HFF-Myc (cell line): ENCODE measurements at regions not wholly inside any gene's neighbourhood (a gene's known extent, or its start where the extent isn't known, plus 50 kb on each side); places are given as distances from the start of the nearest gene placed in this dataset.

Experiments used
- DNase-seq: peaks from one replicate; pipeline ENCODE4 v3.0.0-alpha.2; 2011; ENCODE audit warnings: low read depth; ENCODE audit errors: extremely low read depth
- H3K4me3 ChIP-seq: replicated peaks from 2 replicates; pipeline ENCODE4 v1.5.1; 2011; ENCODE audit warnings: low read depth, mild to moderate bottlenecking, control low read depth, low read length
- TF ChIP-seq, protein P1 (sequence below): IDR thresholded peaks from 2 replicates; pipeline ENCODE4 v1.5.1; 2012; ENCODE audit warnings: mild to moderate bottlenecking, low read depth, low read length, control low read depth; ENCODE audit errors: missing control alignments

DNA sequence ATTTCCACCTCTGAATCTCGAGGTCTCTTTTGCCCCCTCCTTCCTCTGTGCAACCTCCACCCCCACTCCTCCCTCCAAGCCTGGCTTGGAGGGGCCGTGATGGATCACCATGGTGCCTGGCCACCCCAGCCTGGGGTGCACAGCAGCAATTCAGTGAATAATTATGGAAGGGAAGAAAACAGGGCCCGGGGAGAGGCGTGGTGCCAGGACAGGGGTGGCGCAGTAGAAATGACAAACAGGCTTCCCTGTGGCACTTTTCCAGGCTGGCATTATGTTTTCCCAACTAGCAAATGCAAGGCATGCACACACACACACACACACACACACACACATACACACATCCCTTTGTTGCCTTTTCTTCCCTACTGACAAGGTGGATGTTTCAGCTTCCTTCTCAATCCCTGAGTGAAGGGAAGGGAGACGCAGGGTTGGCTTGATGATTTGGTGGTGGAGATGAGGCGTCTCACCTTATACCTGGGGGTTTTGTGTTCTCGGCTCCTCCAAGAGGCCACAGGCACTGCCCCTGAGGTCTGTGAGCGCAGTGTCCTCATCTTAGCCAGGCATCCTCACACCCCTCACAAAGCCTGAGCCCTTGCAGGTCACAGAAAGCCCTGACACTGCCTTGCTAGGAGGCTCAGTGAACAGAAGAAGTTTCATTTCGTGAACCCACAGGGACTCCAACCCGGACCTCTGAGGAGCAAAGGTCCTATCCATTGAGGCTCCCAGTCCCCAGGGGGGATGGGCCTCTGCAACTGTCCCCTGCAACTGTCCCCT lies 215.8 kb downstream of the MATN1 start:
- DNase-seq: no peak
- TF ChIP-seq, protein P1, sequence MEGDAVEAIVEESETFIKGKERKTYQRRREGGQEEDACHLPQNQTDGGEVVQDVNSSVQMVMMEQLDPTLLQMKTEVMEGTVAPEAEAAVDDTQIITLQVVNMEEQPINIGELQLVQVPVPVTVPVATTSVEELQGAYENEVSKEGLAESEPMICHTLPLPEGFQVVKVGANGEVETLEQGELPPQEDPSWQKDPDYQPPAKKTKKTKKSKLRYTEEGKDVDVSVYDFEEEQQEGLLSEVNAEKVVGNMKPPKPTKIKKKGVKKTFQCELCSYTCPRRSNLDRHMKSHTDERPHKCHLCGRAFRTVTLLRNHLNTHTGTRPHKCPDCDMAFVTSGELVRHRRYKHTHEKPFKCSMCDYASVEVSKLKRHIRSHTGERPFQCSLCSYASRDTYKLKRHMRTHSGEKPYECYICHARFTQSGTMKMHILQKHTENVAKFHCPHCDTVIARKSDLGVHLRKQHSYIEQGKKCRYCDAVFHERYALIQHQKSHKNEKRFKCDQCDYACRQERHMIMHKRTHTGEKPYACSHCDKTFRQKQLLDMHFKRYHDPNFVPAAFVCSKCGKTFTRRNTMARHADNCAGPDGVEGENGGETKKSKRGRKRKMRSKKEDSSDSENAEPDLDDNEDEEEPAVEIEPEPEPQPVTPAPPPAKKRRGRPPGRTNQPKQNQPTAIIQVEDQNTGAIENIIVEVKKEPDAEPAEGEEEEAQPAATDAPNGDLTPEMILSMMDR: no peak
- H3K4me3 ChIP-seq: no peak overlapping the region

DNA sequence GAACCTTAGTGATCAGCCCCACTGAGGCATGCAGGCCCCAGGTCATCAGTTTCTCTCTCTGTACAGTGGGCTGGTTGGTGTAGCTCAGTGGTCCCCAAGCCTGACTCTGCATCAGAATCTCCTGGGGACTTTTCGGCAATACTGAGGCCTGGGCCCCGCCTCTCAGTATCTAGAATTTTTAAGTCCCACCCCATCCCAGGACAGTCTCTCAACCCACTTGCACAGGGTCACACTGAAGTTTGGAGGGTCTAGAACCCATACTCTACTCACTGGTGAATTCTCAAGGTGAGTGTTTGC lies 216.4 kb downstream of the MATN1 start:
- DNase-seq: no peak
- H3K4me3 ChIP-seq: no peak overlapping the region
- TF ChIP-seq, protein P1: no peak

DNA sequence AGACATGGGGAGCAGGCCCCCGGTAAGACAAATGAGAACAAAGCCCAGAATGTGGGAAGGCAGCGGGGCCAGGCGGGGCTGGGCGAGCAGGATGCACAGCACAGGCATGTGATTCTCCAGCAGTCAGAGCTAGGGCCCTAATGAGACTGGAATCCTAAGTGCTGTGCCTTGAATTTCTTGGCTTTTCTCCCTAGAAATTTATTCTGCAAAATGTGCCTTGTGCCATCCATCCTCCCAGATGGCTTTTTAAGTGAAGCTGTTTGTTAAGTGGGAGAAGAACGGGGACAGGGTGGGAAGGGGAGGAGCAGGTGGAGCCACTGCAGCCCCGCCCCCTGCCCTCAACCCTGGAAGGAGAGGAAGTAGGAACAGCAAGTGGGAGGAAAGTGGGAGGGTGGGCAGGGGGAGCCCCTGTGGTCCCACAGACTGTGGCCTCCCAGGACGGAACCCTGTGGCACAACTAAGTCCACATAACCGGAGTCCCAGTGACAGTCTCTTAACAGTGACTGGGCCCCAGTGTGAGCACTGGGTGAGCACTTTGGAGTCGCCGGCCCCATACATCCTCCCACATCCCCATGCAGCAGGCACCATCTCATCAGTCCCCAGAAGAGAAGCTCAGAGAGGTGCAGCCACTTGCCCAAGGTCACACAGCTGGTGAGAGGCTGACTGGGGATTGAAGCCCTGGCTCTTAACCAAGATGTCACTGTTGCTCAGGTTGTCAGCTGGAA lies 216.9 kb downstream of the MATN1 start:
- H3K4me3 ChIP-seq: no peak overlapping the region
- DNase-seq: no peak
- TF ChIP-seq, protein P1: no peak

DNA sequence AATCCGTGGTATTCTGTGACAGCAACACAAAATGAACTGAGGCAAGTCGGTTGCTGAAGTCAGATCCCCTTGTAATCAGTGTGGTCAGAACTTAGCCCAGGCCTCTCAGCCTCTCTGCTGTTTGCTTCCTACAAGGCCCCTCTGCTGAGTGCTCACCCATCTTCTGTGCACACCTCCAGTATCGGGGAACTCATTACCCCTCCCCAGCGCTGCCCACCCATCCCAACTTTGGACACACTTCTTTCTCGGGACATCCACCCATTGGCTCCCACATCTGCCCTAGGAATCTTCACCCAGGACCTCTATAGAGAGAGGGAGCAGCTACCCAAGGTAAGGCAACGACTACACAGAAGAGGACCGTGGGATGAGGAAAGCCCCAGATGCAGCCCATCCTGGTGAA lies 217.5 kb downstream of the MATN1 start:
- TF ChIP-seq, protein P1: no peak
- H3K4me3 ChIP-seq: no peak overlapping the region
- DNase-seq: no peak

DNA sequence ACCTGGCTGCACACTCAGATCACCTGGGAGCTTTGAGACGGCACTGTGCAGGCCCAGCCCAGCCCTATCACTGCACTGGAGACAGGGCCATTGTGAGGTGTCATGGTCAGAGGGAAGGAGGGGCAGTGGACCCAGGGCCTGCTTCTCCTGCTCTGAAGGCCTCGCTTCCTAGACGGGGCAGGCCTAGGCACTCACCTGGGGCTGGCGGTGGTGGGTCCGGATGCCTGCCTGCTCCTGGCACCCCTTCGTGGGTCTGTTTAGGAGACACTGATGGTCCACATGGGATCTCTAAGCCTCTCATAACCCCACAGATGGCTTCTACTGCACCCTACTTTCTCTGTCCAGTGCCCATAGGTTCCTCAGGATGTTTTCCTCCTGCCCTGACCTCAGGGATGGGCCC lies 230.9 kb downstream of the MATN1 start:
- no peak for DNase-seq
- TF ChIP-seq, protein P1: no peak
- no peak overlapping the region for H3K4me3 ChIP-seq

DNA sequence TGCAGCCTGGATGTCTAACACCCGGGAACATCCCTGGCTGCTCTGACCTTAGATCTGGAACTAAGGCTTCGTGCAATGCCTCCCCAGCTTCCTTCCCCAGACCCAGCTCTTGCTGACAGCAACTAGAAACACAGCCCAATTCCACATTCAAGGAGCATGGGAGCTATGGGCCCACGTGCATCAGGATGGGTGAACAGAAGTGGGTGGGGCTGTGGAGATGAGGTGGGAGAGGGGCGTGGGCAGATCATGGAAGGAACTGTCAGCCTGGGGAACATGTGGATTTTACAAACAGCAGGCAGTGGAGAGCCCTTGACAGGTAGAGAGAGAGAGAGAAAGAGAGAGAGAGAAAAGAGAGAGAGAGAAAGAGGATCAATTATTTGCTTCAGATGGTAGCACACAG lies 231.6 kb downstream of the MATN1 start:
- no peak for DNase-seq
- TF ChIP-seq, protein P1: no peak
- no peak overlapping the region for H3K4me3 ChIP-seq
